ENCODE measurements at regions not wholly inside any gene's neighbourhood (a gene's known extent, or its start where the extent isn't known, plus 50 kb on each side); places are given as distances from the start of the nearest gene placed in this dataset.

DNA sequence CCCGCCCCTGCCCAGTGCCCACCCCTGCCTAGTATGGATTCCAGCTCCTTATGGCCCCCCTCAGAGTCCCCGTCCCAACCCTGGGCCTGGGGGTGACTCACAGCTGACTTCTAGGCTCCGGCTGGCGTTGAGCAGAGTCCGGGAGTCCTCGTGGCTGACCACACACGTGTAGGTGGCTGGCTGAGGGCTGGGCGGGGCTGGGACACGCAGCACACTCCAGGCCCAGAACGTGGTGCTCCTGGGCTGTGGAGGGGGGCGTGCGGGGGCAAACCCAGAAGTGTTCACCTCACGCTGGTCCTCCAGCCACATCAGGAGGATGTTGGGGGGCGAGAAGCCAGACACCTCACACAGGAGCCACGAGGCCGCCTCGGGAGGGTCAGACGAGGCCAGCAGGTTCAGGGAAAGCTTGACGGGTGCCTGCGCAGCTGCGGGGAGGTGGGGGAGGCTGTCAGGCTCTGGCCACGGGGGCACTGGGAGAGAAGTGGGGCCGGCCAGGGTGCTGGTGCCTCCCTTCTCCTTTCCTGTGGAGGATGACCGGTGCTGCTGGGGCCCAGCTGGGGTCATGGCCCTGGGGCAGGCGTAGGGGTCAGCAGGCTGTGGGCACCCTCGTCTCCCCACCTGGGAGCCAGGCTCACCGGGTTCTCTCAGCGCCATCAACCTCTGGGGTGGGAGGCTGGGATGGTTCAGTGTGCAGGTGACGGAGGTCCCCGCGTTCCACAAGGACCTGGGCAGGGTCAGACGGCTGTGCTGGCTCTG is 314.1 kb downstream of the TMEM121 start:
- Mint-ChIP-seq H3K27ac (no peak overlapping the region), H3K9me3 (no peaks in the 10 kb centered on the region), H3K4me3 (no peak overlapping the region), H3K27me3 (no peaks in the 10 kb centered on the region), H3K4me1 (ENCODE audit: low read depth) (no peaks in the 10 kb centered on the region), H3K36me3 (ENCODE audit: low read depth) (no peaks in the 10 kb centered on the region)
- ChIA-PET CTCF (interaction anchor here (0.6 kb wide), 1 partner anchor 8 kb away, joined by 3 read pairs; no protein-coding TSS in a partner anchor), POLR2A (no interaction called here)
- TF ChIP-seq, protein P1, sequence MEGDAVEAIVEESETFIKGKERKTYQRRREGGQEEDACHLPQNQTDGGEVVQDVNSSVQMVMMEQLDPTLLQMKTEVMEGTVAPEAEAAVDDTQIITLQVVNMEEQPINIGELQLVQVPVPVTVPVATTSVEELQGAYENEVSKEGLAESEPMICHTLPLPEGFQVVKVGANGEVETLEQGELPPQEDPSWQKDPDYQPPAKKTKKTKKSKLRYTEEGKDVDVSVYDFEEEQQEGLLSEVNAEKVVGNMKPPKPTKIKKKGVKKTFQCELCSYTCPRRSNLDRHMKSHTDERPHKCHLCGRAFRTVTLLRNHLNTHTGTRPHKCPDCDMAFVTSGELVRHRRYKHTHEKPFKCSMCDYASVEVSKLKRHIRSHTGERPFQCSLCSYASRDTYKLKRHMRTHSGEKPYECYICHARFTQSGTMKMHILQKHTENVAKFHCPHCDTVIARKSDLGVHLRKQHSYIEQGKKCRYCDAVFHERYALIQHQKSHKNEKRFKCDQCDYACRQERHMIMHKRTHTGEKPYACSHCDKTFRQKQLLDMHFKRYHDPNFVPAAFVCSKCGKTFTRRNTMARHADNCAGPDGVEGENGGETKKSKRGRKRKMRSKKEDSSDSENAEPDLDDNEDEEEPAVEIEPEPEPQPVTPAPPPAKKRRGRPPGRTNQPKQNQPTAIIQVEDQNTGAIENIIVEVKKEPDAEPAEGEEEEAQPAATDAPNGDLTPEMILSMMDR (IDR thresholded peaks at IDR 0.05): no peak
- intact Hi-C loops (cut with micrococcal nuclease): no loop called here
- no peak for ATAC-seq
- no peak for DNase-seq

DNA sequence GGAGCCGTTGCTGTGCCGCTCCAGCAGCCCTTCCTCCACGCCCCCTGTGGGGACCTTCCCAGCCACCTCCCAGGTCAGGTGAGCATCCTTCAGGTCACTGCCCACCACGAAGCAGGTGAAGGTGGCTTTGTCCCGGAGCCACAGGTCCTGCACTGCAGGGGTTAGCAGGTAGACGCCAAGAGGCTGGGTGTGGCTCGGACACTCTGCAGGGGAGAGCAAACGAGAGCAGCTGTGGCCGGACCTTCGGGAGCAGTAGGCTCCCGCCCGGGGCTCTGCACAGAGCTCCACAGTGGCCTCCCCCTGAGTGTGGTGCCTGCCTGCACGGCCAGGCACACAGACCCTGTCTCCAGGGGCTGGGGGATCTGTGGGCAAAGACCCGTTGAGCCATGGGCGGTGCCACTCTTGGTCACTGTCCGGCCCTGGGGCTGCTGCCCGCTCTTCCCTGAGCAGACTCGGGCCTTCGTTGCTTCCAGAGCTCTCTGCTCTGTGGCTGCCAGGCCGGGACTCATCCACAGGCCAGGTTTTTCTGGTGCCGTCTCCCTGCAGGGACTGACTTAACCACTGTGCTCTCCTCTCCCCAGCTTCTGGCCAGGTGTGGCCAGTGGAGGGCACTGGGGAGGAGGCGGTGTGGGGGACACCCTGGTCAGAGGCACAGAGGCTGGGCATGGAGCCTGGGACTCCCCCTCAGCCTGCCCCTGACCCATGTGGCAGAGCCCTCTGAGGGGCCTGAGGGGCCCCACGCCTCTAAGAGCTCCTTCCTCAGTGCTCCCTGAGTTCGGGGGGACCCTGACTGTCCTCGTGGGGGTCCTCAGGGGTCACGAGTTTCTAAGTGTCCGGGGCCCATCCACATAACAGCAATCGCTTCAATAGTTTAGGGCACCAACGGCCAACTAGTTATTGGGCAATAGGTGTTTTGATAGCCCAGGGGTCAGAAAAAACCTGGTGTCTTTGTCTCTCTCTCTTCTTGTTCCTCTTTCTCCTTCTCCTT is 314.9 kb downstream of the TMEM121 start:
- H3K9me3 Mint-ChIP-seq: no peaks in the 10 kb centered on the region
- ChIA-PET CTCF (interaction anchor here (0.6 kb wide), 1 partner anchor 9 kb away, joined by 3 read pairs; no protein-coding TSS in a partner anchor), POLR2A (no interaction called here)
- no peak overlapping the region for H3K4me3 Mint-ChIP-seq
- TF ChIP-seq, protein P1 (IDR thresholded peaks at IDR 0.05): no peak
- H3K36me3 Mint-ChIP-seq (ENCODE audit: low read depth): no peaks in the 10 kb centered on the region
- H3K27ac Mint-ChIP-seq: no peak overlapping the region
- DNase-seq: no peak
- H3K4me1 Mint-ChIP-seq (ENCODE audit: low read depth): no peaks in the 10 kb centered on the region
- no peak for ATAC-seq
- intact Hi-C loops (cut with micrococcal nuclease): no loop called here
- no peaks in the 10 kb centered on the region for H3K27me3 Mint-ChIP-seq

DNA sequence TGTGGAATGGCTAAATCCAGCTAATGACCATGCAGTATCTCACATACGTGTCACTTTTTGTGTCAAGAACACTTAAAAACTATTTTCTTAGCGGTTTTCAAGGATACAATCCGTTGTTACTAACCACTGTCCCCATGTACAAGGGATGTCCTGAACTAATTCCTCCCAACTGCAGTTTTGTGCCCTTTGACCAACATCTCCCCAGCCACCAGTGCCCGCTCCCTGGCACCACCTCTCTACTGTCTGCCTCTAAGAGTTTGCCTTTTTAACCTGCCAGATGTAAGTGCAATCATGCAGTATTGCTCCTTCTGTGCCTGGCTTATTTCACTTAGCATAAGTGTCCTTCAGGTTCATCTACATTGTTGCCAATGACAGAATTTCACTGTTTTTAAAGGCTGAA is 315.7 kb downstream of the TMEM121 start:
- no peaks in the 10 kb centered on the region for H3K9me3 Mint-ChIP-seq

DNA sequence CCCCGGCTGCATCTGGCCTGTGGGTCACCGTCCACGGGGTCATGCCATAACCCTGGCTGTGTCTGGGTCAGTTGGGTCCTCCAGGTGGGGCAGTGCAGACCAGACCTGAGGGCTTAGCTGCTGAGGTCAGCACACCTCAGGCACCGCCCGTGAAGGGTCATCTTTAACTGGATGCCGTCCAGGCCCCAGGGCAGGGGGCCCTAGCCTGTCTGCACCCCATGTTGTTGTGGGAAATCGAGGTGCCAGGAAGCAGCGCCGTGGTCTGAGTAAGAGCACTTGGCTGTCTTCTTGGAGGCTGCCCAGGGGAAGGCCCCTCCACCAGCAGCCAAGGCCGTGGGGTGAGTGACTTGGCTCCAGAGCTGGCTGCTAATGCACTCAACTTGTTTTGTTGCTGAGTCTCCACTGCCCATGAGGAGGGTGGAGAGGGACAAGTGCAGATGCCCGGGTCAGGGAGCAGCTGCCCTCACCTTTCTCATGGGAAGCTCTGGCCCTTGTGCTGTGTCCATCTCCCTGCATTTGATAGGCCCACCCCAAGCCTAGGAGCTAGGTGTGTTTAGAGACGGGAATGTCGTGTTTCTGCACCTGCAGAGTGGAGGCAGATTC is 317.2 kb downstream of the TMEM121 start:
- intact Hi-C loops (cut with micrococcal nuclease): no loop called here
- no peaks in the 10 kb centered on the region for H3K4me1 Mint-ChIP-seq (ENCODE audit: low read depth)
- ChIA-PET POLR2A (no interaction called here), CTCF (no interaction called here)
- H3K27ac Mint-ChIP-seq: no peak overlapping the region
- TF ChIP-seq, protein P1 (IDR thresholded peaks at IDR 0.05): no peak
- H3K4me3 Mint-ChIP-seq: no peak overlapping the region
- DNase-seq (no peak), ATAC-seq (no peak)
- no peaks in the 10 kb centered on the region for H3K27me3 Mint-ChIP-seq
- H3K36me3 Mint-ChIP-seq (ENCODE audit: low read depth): no peaks in the 10 kb centered on the region
- H3K9me3 Mint-ChIP-seq: no peaks in the 10 kb centered on the region

More for the DNA sequence above, 315.7 kb downstream of the TMEM121 start:
- no peak overlapping the region for H3K27ac Mint-ChIP-seq
- H3K27me3 Mint-ChIP-seq: no peaks in the 10 kb centered on the region
- DNase-seq: no peak
- POLR2A ChIA-PET: no interaction called here
- intact Hi-C loops (cut with micrococcal nuclease): no loop called here
- TF ChIP-seq, protein P1 (IDR thresholded peaks at IDR 0.05): no peak
- CTCF ChIA-PET: no interaction called here
- no peak overlapping the region for H3K4me3 Mint-ChIP-seq
- no peak for ATAC-seq
- H3K36me3 Mint-ChIP-seq (ENCODE audit: low read depth): no peaks in the 10 kb centered on the region
- no peaks in the 10 kb centered on the region for H3K4me1 Mint-ChIP-seq (ENCODE audit: low read depth)
